Liver (tissue), 3 donors: ENCODE measurements at regions not wholly inside any gene's neighbourhood (a gene's known extent, or its start where the extent isn't known, plus 50 kb on each side); places are given as distances from the start of the nearest gene placed in this dataset.

Source experiments
- EGR1 ChIP-seq, 2 donors: IDR thresholded peaks; 2 replicates each; pipeline ENCODE4 v1.6.1; 2016 to 2018; ENCODE audit warnings: antibody characterized with exemption in 2 of 2, low read depth in 2 of 2
- GABPA ChIP-seq, 2 donors: IDR thresholded peaks in 1 of 2; conservative IDR thresholded peaks in 1 of 2; 2 replicates each; pipeline ENCODE4 v1.6.1; 2016; ENCODE audit warnings: antibody characterized with exemption in 2 of 2, mild to moderate bottlenecking in 1 of 2, moderate library complexity in 1 of 2
- HNF4G ChIP-seq: IDR thresholded peaks from 2 replicates; pipeline ENCODE4 v1.6.1; 2016; ENCODE audit warnings: antibody characterized with exemption
- JUND ChIP-seq, 2 donors: IDR thresholded peaks; 2 replicates each; pipeline ENCODE4 v1.6.1; 2016; ENCODE audit warnings: antibody characterized with exemption in 2 of 2
- RAD21 ChIP-seq, 2 donors: IDR thresholded peaks; 2 replicates each; pipeline ENCODE4 v1.6.1; 2016; ENCODE audit warnings: antibody characterized with exemption in 2 of 2, mild to moderate bottlenecking in 2 of 2
- TAF1 ChIP-seq: conservative IDR thresholded peaks from 2 replicates; pipeline ENCODE4 v1.6.1; 2016; ENCODE audit warnings: antibody characterized with exemption, mild to moderate bottlenecking
- TF ChIP-seq, protein P1 (sequence below): IDR thresholded peaks from 2 replicates; pipeline ENCODE4 v1.6.1; 2016; ENCODE audit warnings: antibody characterized with exemption
- TF ChIP-seq, protein P2 (sequence below): fragments of 150-350 bp; IDR thresholded peaks from 2 replicates; pipeline ENCODE4 v1.5.1; 2017; ENCODE audit warnings: improper control_type of control experiment, low read depth, low read length; ENCODE audit not compliant: missing input control
- TF ChIP-seq, protein P3 (sequence below): IDR thresholded peaks from 2 replicates; pipeline ENCODE4 v1.6.1; 2016; ENCODE audit warnings: antibody characterized with exemption, mild to moderate bottlenecking
- TF ChIP-seq, protein P4 (sequence below): IDR thresholded peaks from 2 replicates; pipeline ENCODE4 v1.6.1; 2016; ENCODE audit warnings: antibody characterized with exemption
- TF ChIP-seq, protein P5 (sequence below): IDR thresholded peaks from 2 replicates; pipeline ENCODE4 v1.6.1; 2016; ENCODE audit warnings: antibody characterized with exemption
- donor health status: healthy.
- donor health status: healthy.

DNA sequence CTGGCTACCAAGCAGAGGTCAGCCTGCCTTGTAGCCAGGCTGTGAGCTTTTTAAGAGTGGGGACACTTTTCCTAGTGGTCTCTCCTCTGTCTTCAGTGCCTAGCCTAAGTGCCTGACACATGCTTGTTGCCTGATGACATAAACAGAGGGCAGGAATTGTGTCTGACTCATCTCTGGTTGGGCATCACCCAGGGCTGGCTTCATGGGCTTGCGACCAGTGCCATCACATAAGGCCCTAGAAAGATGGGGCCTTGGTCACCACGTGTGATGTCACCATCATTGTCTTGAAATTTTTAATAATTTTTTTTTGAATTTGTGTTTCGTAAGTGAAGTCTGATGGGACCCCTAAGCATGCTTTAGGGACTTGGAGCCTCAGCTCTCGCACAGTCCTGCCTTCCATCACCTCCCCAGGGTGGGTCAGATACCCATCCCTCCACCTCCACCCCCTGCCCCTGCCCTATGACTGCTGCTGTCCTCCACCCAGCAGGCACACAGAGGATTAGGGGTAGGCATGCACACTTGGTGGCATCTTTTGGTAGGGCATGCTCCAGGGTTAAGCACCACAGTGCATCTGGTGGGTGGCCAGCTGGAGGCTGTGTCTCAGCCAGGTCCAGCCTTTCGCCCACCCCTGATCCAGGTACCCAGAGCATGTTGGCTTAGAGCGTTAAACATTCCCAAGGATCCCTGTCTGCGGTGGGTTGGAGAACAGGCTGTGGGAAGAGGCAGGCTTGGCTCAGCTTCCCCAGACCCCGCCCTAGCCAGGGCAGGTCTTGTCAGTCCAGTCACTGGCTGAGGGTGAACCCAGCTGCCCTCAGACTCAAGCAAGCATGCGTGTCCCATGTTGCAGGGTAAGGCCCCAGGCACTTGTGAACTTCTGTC lies 80.1 kb upstream of the SH3PXD2B start:
- TF ChIP-seq EGR1 (IDR thresholded peaks at IDR 0.05; ENCODE audit: low read depth in 2 of 2) (no peak), RAD21 (IDR thresholded peaks at IDR 0.05) (no peak), GABPA (IDR thresholded peaks at IDR 0.05 in 1 of 2, conservative IDR thresholded peaks at IDR 0.05 in 1 of 2) (no peak), HNF4G (no peak), JUND (IDR thresholded peaks at IDR 0.05) (no peak), TAF1 (no peak)
- TF ChIP-seq, protein P1, sequence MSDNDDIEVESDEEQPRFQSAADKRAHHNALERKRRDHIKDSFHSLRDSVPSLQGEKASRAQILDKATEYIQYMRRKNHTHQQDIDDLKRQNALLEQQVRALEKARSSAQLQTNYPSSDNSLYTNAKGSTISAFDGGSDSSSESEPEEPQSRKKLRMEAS = no peak
- TF ChIP-seq, protein P2, sequence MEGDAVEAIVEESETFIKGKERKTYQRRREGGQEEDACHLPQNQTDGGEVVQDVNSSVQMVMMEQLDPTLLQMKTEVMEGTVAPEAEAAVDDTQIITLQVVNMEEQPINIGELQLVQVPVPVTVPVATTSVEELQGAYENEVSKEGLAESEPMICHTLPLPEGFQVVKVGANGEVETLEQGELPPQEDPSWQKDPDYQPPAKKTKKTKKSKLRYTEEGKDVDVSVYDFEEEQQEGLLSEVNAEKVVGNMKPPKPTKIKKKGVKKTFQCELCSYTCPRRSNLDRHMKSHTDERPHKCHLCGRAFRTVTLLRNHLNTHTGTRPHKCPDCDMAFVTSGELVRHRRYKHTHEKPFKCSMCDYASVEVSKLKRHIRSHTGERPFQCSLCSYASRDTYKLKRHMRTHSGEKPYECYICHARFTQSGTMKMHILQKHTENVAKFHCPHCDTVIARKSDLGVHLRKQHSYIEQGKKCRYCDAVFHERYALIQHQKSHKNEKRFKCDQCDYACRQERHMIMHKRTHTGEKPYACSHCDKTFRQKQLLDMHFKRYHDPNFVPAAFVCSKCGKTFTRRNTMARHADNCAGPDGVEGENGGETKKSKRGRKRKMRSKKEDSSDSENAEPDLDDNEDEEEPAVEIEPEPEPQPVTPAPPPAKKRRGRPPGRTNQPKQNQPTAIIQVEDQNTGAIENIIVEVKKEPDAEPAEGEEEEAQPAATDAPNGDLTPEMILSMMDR = no peak
- TF ChIP-seq, protein P3, sequence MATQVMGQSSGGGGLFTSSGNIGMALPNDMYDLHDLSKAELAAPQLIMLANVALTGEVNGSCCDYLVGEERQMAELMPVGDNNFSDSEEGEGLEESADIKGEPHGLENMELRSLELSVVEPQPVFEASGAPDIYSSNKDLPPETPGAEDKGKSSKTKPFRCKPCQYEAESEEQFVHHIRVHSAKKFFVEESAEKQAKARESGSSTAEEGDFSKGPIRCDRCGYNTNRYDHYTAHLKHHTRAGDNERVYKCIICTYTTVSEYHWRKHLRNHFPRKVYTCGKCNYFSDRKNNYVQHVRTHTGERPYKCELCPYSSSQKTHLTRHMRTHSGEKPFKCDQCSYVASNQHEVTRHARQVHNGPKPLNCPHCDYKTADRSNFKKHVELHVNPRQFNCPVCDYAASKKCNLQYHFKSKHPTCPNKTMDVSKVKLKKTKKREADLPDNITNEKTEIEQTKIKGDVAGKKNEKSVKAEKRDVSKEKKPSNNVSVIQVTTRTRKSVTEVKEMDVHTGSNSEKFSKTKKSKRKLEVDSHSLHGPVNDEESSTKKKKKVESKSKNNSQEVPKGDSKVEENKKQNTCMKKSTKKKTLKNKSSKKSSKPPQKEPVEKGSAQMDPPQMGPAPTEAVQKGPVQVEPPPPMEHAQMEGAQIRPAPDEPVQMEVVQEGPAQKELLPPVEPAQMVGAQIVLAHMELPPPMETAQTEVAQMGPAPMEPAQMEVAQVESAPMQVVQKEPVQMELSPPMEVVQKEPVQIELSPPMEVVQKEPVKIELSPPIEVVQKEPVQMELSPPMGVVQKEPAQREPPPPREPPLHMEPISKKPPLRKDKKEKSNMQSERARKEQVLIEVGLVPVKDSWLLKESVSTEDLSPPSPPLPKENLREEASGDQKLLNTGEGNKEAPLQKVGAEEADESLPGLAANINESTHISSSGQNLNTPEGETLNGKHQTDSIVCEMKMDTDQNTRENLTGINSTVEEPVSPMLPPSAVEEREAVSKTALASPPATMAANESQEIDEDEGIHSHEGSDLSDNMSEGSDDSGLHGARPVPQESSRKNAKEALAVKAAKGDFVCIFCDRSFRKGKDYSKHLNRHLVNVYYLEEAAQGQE = no peak
- TF ChIP-seq, protein P4, sequence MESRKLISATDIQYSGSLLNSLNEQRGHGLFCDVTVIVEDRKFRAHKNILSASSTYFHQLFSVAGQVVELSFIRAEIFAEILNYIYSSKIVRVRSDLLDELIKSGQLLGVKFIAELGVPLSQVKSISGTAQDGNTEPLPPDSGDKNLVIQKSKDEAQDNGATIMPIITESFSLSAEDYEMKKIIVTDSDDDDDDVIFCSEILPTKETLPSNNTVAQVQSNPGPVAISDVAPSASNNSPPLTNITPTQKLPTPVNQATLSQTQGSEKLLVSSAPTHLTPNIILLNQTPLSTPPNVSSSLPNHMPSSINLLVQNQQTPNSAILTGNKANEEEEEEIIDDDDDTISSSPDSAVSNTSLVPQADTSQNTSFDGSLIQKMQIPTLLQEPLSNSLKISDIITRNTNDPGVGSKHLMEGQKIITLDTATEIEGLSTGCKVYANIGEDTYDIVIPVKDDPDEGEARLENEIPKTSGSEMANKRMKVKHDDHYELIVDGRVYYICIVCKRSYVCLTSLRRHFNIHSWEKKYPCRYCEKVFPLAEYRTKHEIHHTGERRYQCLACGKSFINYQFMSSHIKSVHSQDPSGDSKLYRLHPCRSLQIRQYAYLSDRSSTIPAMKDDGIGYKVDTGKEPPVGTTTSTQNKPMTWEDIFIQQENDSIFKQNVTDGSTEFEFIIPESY = no peak
- TF ChIP-seq, protein P5, sequence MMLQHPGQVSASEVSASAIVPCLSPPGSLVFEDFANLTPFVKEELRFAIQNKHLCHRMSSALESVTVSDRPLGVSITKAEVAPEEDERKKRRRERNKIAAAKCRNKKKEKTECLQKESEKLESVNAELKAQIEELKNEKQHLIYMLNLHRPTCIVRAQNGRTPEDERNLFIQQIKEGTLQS = no peak
